ENCODE measurements at regions not wholly inside any gene's neighbourhood (a gene's known extent, or its start where the extent isn't known, plus 50 kb on each side); places are given as distances from the start of the nearest gene placed in this dataset.
"Not testable (repeated sequence)": the region's sequence is repeated elsewhere in the genome, so short reads cannot be mapped to it uniquely, and the experiment has no call there.

- TF ChIP-seq CTCF, POLR2A (IDR thresholded peaks at IDR 0.05): not testable (repeated sequence)
Observed at GRCh38 chr16:86267657-86268056, 242.7 kb upstream of the FOXF1 start.
